ENCODE measurements at regions not wholly inside any gene's neighbourhood (a gene's known extent, or its start where the extent isn't known, plus 50 kb on each side); places are given as distances from the start of the nearest gene placed in this dataset.

- no peak for DNase-seq (ENCODE audit: low spot score)
These were observed 54.9 kb upstream of the MAP2 start for GRCh38 chr2:209368914-209369313.

DNA sequence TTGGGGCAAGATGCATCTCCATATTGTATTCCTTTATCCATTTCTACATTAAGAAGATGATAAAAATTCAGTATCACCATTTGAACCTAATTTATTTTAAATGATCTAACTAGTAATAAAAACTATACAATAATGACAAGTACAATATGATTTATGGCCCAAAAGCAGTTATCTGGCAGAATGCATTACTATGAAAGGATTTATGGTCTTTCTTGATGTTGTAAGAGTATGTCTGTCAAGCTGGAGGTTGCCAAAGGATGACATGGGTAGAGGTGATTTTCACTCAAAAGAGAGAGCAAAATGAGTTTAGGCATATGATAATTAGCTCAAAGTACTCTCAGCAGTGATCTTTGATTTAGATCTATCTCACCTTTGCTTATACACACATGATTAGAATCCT lies 54.2 kb upstream of the MAP2 start:
- no peak for DNase-seq (ENCODE audit: low spot score)

DNA sequence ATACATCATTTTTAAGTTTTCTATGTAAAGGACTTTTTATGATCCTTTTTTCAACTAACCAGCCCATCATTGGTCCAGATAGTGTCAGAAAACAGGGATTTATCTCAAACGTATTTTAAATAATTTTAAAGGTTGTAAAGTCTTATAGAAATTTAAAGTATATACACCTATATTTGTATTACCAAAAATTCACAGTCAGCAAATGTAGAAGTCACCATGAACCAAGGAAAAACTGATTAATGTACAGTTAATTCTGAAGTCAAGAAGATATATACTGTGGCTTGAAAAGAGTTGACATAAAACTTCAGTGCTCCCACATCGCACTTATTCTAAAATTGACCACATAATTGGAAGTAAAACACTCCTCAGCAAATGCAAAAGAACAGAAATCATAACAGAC lies 52.4 kb upstream of the MAP2 start:
- DNase-seq (ENCODE audit: low spot score), result no peak
